8988T (cell line): ENCODE measurements at regions not wholly inside any gene's neighbourhood (a gene's known extent, or its start where the extent isn't known, plus 50 kb on each side); places are given as distances from the start of the nearest gene placed in this dataset.
"Not testable (repeated sequence)": the region's sequence is repeated elsewhere in the genome, so short reads cannot be mapped to it uniquely, and the experiment has no call there.

Experiments used
- DNase-seq: peaks from one replicate; pipeline ENCODE4 v3.0.0; 2011

GRCh38 chr6:155695495-155695894 lies 239.9 kb upstream of the NOX3 start:
- no peak for DNase-seq

- no peak for DNase-seq
Observed at GRCh38 chr6:155694419-155694790, 238.8 kb upstream of the NOX3 start.

- DNase-seq, result no peak
Observed at GRCh38 chr6:155693573-155694418, 238.2 kb upstream of the NOX3 start.

- no peak for DNase-seq
Observed at GRCh38 chr6:155690820-155691219, 235.2 kb upstream of the NOX3 start.

GRCh38 chr6:155687645-155688044 lies 232.0 kb upstream of the NOX3 start:
- DNase-seq, result no peak

GRCh38 chr6:155684416-155685196 lies 229.0 kb upstream of the NOX3 start:
- DNase-seq, result no peak

GRCh38 chr6:155678361-155678760 lies 222.7 kb upstream of the NOX3 start:
- DNase-seq, result no peak

GRCh38 chr6:155676346-155676745 lies 220.7 kb upstream of the NOX3 start:
- DNase-seq, result no peak

- DNase-seq, result no peak
Observed at GRCh38 chr6:155670655-155671054, 215.0 kb upstream of the NOX3 start.

- no peak for DNase-seq
Observed at GRCh38 chr6:155660251-155660977, 204.8 kb upstream of the NOX3 start.

- DNase-seq, result no peak
Observed at GRCh38 chr6:155656024-155656423, 200.4 kb upstream of the NOX3 start.

- no peak for DNase-seq
Observed at GRCh38 chr6:155654474-155654873, 198.8 kb upstream of the NOX3 start.

- DNase-seq, result no peak
Observed at GRCh38 chr6:155648301-155648700, 192.7 kb upstream of the NOX3 start.

GRCh38 chr6:155647354-155647753 lies 191.7 kb upstream of the NOX3 start:
- DNase-seq, result no peak

GRCh38 chr6:155646443-155646842 lies 190.8 kb upstream of the NOX3 start:
- DNase-seq, result no peak

- no peak for DNase-seq
Observed at GRCh38 chr6:155645325-155645724, 189.7 kb upstream of the NOX3 start.

- DNase-seq, result no peak
Observed at GRCh38 chr6:155641603-155642002, 186.0 kb upstream of the NOX3 start.

GRCh38 chr6:155638200-155638599 lies 182.6 kb upstream of the NOX3 start:
- no peak for DNase-seq

- no peak for DNase-seq
Observed at GRCh38 chr6:155635416-155635815, 179.8 kb upstream of the NOX3 start.

GRCh38 chr6:155630085-155630484 lies 174.4 kb upstream of the NOX3 start:
- DNase-seq, result no peak

- no peak for DNase-seq
Observed at GRCh38 chr6:155629652-155630051, 174.0 kb upstream of the NOX3 start.

- no peak for DNase-seq
Observed at GRCh38 chr6:155628306-155628705, 172.7 kb upstream of the NOX3 start.

- not testable (repeated sequence) for DNase-seq
Observed at GRCh38 chr6:155627722-155628212, 172.1 kb upstream of the NOX3 start.
